ENCODE measurements at regions not wholly inside any gene's neighbourhood (a gene's known extent, or its start where the extent isn't known, plus 50 kb on each side); places are given as distances from the start of the nearest gene placed in this dataset.
A peak's percentile ranks its signal among the peaks of the same experiment; 100 is the strongest.

- no peak for DNase-seq (ENCODE audit: low spot score)
- no peak for TF ChIP-seq CTCF (IDR thresholded peaks at IDR 0.05)
- ATAC-seq (ENCODE audit: low FRiP score) = peak; percentile 78
Observed at GRCh38 chr3:177516158-177517011, 319.1 kb upstream of the TBL1XR1 start.

GRCh38 chr3:177517906-177518305 is 320.6 kb upstream of the TBL1XR1 start:
- TF ChIP-seq CTCF (IDR thresholded peaks at IDR 0.05) = no peak
- DNase-seq (ENCODE audit: low spot score) (no peak), ATAC-seq (ENCODE audit: low FRiP score) (no peak)

GRCh38 chr3:177519588-177519987 is 322.3 kb upstream of the TBL1XR1 start:
- ATAC-seq (ENCODE audit: low FRiP score) (no peak), DNase-seq (ENCODE audit: low spot score) (no peak)
- TF ChIP-seq CTCF (IDR thresholded peaks at IDR 0.05) = no peak

DNA sequence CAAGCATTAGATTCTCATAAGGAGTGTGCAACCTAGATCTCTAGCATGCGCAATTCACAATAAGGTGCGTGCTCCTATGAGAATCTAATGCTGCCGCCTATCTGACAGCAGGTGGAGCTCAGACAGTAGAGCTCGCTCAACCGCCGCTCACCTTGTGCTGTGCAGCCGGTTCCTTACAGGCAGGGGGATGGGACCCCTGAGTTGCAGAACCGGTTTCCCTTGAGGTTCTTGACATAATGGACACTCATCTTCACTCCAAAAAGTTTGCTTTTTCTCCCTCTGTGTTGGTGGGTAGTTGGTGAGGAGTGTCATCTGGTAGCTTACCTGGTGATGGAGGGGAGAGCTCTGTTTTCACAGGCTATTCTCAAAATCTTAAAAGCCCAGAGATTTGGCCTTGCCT is 324.0 kb upstream of the TBL1XR1 start:
- TF ChIP-seq CTCF (IDR thresholded peaks at IDR 0.05) = no peak
- ATAC-seq (ENCODE audit: low FRiP score) (no peak), DNase-seq (ENCODE audit: low spot score) (no peak)

- ATAC-seq (ENCODE audit: low FRiP score) = no peak
- TF ChIP-seq CTCF (IDR thresholded peaks at IDR 0.05) = no peak
- DNase-seq (ENCODE audit: low spot score) = no peak
Observed at GRCh38 chr3:177522051-177522450, 324.8 kb upstream of the TBL1XR1 start.

- DNase-seq (ENCODE audit: low spot score) (no peak), ATAC-seq (ENCODE audit: low FRiP score) (no peak)
- TF ChIP-seq CTCF (IDR thresholded peaks at IDR 0.05) = no peak
Observed at GRCh38 chr3:177523067-177523675, 325.9 kb upstream of the TBL1XR1 start.

Measured in omental fat pad (tissue), 3 donors.